HL-60 (cell line): ENCODE measurements at regions not wholly inside any gene's neighbourhood (a gene's known extent, or its start where the extent isn't known, plus 50 kb on each side); places are given as distances from the start of the nearest gene placed in this dataset.

Experiments
- DNase-seq, 2 experiments: peaks; one replicate each; pipeline ENCODE4 v3.0.0-alpha.2; 2010 to 2020; ENCODE audit warnings: low read depth in 1 of 2, low spot score in 1 of 2
- H3K27ac ChIP-seq: fragments of 250-450 bp; sonication (Bioruptor Pico); replicated peaks from 2 replicates; pipeline ENCODE4 v1.5.1; 2020; ENCODE audit warnings: mild to moderate bottlenecking, moderate library complexity
- H3K27me3 ChIP-seq: fragments of 250-450 bp; sonication (Bioruptor Pico); 2 replicates; pipeline ENCODE4 v1.5.1; 2021; ENCODE audit warnings: mild to moderate bottlenecking, moderate library complexity; ENCODE audit not compliant: insufficient read depth, poor library complexity, severe bottlenecking
- H3K4me3 ChIP-seq: replicated peaks from 2 replicates; pipeline ENCODE4 v1.5.1; 2011; ENCODE audit warnings: mild to moderate bottlenecking, control low read depth, low read length; ENCODE audit not compliant: insufficient read depth
- GABPA ChIP-seq: IDR thresholded peaks from 2 replicates; pipeline ENCODE4 v1.6.1; 2012; ENCODE audit warnings: low read depth
- POLR2AphosphoS5 ChIP-seq: IDR thresholded peaks from 2 replicates; pipeline ENCODE4 v1.6.1; 2012; ENCODE audit warnings: low read depth
- SPI1 ChIP-seq: IDR thresholded peaks from 2 replicates; pipeline ENCODE4 v1.6.1; 2012; ENCODE audit warnings: low read depth, mild to moderate bottlenecking, borderline replicate concordance
- TF ChIP-seq, protein P1 (sequence below): IDR thresholded peaks from one replicate; pipeline ENCODE4 v1.5.1; 2011; ENCODE audit warnings: low read length, control low read depth, inconsistent platforms; ENCODE audit not compliant: insufficient read depth
- TF ChIP-seq, protein P2 (sequence below): IDR thresholded peaks from 2 replicates; pipeline ENCODE4 v1.6.1; 2012; ENCODE audit warnings: low read depth; ENCODE audit not compliant: insufficient replicate concordance

DNA sequence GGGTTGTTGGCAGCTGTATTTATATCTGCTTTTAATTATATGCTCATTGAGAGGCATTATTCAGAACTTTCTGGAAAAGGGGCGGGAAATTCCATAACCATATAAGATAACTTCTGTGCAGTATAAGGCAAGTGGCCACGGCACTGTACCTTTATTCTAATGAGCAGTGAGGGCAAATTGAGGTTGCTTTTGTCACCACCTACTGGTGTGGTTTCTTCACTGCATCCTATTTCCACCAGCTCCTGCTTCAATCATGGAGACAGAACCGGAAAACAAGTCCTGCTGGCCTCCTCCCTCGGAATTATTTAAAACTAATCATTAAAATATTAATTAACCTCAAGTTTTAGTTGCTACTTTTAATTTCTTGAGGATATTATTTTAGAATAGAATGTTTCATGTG is 759.4 kb downstream of the CBLN2 start:
- no peaks in the 10 kb centered on the region for H3K27me3 ChIP-seq
- no peak overlapping the region for H3K27ac ChIP-seq
- DNase-seq = peak; percentile 0 to 12
- TF ChIP-seq POLR2AphosphoS5 (no peak), SPI1 (no peak), GABPA (no peak)
- TF ChIP-seq, protein P1, sequence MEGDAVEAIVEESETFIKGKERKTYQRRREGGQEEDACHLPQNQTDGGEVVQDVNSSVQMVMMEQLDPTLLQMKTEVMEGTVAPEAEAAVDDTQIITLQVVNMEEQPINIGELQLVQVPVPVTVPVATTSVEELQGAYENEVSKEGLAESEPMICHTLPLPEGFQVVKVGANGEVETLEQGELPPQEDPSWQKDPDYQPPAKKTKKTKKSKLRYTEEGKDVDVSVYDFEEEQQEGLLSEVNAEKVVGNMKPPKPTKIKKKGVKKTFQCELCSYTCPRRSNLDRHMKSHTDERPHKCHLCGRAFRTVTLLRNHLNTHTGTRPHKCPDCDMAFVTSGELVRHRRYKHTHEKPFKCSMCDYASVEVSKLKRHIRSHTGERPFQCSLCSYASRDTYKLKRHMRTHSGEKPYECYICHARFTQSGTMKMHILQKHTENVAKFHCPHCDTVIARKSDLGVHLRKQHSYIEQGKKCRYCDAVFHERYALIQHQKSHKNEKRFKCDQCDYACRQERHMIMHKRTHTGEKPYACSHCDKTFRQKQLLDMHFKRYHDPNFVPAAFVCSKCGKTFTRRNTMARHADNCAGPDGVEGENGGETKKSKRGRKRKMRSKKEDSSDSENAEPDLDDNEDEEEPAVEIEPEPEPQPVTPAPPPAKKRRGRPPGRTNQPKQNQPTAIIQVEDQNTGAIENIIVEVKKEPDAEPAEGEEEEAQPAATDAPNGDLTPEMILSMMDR = peak; percentile 55
- no peak overlapping the region for H3K4me3 ChIP-seq

DNA sequence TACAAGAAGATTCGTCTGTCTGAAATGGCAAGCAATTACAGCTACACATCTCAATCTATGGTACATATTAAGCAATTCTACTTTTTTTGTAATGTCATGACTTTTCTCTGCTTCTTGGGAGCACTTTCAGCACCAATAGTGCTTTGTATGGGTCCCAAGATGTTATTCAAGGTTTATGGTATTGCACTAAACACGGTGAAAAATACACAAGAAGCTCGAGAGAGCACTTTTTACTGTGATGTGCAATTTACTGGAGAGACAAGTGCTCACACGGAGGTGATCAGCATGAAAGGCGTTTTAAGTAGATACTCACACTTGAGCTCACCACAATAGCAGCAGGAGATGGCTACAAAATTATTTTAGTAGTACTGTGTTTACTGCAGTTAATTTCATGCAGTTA is 783.6 kb downstream of the CBLN2 start:
- no peak for DNase-seq
- Histone ChIP-seq H3K4me3 (no peak overlapping the region), H3K27ac (no peak overlapping the region), H3K27me3 (no peaks in the 10 kb centered on the region)
- no peak for TF ChIP-seq GABPA
- TF ChIP-seq, protein P2, sequence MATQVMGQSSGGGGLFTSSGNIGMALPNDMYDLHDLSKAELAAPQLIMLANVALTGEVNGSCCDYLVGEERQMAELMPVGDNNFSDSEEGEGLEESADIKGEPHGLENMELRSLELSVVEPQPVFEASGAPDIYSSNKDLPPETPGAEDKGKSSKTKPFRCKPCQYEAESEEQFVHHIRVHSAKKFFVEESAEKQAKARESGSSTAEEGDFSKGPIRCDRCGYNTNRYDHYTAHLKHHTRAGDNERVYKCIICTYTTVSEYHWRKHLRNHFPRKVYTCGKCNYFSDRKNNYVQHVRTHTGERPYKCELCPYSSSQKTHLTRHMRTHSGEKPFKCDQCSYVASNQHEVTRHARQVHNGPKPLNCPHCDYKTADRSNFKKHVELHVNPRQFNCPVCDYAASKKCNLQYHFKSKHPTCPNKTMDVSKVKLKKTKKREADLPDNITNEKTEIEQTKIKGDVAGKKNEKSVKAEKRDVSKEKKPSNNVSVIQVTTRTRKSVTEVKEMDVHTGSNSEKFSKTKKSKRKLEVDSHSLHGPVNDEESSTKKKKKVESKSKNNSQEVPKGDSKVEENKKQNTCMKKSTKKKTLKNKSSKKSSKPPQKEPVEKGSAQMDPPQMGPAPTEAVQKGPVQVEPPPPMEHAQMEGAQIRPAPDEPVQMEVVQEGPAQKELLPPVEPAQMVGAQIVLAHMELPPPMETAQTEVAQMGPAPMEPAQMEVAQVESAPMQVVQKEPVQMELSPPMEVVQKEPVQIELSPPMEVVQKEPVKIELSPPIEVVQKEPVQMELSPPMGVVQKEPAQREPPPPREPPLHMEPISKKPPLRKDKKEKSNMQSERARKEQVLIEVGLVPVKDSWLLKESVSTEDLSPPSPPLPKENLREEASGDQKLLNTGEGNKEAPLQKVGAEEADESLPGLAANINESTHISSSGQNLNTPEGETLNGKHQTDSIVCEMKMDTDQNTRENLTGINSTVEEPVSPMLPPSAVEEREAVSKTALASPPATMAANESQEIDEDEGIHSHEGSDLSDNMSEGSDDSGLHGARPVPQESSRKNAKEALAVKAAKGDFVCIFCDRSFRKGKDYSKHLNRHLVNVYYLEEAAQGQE = no peak
- TF ChIP-seq SPI1 = no peak
- TF ChIP-seq, protein P1 = no peak
- TF ChIP-seq POLR2AphosphoS5 = no peak

DNA sequence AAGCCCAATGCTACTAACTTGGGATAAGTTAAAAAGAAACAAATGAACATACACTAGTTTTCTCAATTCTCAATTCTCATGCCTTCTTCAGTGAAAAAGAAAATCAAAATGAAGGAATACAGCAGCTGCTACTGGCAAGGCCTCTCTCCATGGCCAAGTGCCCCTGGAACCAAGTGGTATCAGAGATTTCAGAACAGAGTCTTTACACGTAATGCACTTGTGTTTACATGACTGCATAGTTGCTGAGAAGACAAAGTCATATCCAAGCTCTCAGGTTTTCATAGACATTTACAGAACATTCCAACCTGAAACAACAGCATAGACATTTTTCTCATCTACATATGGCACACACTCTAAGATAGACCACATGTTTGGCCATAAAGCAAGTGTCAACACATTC is 789.9 kb downstream of the CBLN2 start:
- no peak overlapping the region for H3K27ac ChIP-seq
- DNase-seq = no peak
- TF ChIP-seq, protein P1 = no peak
- no peak for TF ChIP-seq GABPA
- TF ChIP-seq, protein P2 = no peak
- no peak for TF ChIP-seq POLR2AphosphoS5
- no peak for TF ChIP-seq SPI1
- no peaks in the 10 kb centered on the region for H3K27me3 ChIP-seq
- H3K4me3 ChIP-seq = no peak overlapping the region

DNA sequence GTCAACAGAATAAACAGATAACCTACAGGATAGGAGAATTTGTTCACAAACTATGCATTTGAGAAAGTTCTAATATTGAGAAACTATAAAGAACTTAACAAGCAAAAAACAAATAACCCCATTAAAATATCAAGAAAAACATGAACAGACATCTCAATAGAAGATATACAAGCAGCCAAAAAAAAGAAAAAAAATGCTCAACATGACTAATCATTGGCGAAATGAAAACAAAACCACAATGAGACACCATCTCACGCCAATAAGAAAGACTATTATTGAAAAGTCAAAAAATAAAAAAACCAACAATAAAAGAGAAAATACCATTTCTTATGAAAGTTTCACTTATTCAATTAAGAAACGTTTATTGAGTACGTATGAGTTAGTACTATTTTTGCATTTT is 800.5 kb downstream of the CBLN2 start:
- no peak for DNase-seq
- H3K4me3 ChIP-seq = no peak overlapping the region
- H3K27ac ChIP-seq = no peak overlapping the region
- TF ChIP-seq SPI1 (no peak), GABPA (no peak), POLR2AphosphoS5 (no peak)
- TF ChIP-seq, protein P1 = no peak
- TF ChIP-seq, protein P2 = no peak
- no peaks in the 10 kb centered on the region for H3K27me3 ChIP-seq
